ENCODE measurements at regions not wholly inside any gene's neighbourhood (a gene's known extent, or its start where the extent isn't known, plus 50 kb on each side); places are given as distances from the start of the nearest gene placed in this dataset.
"Not testable (repeated sequence)": the region's sequence is repeated elsewhere in the genome, so short reads cannot be mapped to it uniquely, and the experiment has no call there.

DNA sequence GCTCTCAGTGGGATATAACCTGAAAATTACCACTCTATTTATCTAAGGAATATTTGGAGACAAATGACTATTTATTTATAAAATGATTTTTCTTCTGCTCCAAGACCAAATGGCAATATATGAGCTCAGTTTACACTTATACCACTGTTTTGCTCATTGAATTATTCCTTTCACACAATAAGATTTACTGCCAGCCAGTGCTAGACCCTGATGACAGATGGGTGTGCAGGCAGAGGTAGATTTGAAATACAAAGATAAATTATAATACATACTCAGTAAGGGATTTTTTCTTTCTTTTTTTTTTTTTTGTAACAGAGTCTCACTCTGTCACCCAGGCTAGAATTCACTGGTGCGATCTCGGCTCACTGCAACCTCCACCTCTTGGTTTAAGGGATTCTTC, 980.3 kb downstream of the EPHA3 start:
- no peak for FAIRE-seq

DNA sequence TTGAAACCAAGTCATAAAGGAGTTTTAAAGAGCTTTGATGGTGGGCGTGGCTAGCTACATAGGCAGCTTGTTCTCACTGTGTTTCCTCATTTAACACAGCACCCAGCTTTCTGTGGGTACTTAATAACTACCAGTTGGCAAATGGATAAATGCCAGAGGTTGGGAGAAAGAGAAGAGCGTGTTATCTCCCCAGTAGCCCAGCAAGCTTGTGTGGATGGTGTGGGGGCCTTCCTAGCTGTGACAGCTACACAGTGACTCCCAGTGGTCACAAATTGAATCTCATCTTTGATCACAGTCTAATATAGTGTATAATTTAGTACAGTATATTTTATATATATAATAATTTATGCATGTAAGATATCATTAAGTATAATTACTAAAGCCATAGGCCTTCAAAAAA, 984.1 kb downstream of the EPHA3 start:
- peak; percentile 83 for FAIRE-seq

DNA sequence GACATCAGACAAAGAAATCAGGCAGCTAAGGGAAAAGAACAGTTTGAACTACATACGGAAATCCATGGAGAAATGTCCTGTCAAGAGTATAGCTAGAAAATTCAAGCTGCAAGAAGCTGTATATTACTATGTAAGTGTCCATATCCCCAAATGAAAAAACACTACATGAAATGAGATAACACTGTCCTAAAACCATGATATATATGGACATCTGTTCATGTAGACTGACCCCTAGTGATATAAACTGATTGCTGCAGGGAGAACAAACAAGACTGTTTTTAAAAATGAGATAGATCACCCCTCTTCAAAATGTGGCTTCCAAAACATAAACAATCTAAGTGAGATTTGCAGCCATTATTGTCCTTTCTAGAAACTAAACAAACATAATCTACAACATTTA, 985.6 kb downstream of the EPHA3 start:
- peak; percentile 80 for FAIRE-seq

DNA sequence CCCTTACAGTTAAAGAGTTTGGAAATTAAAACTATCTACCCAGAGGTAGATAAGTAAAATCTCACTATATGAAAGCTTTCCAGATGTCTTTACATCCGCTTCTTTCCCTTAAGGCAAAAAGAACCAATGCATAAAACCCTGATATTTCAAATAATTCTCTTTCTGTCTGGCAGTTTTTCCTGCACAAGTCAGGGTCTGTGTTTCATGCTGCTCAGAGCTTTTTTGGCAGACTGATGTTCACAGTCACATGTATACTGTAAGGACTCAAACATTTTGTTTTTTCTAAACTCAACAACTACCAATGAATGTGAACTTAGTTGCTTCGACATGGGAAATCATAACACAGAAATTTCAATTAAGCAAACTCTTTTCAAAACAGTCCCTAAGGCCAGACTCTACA, 988.4 kb downstream of the EPHA3 start:
- no peak for FAIRE-seq

DNA sequence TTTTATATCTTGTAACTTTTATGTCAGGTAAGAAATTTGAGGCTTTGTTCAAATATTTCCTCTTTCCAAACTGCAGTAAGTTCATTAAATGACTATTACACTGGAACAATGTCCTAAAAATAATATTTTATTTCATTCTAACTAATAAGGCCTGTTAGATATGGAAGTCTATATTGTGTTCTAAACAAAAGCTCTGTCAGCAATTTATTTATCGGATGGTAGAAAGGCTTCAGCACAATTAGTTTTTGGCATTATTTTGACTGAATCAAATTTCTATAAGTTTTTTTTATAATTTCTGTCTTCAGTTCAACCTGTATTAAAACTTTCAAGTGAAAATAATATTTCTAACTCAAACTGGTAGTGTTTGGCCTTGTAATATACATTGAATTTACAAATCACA, 992.1 kb downstream of the EPHA3 start:
- no peak for FAIRE-seq

DNA sequence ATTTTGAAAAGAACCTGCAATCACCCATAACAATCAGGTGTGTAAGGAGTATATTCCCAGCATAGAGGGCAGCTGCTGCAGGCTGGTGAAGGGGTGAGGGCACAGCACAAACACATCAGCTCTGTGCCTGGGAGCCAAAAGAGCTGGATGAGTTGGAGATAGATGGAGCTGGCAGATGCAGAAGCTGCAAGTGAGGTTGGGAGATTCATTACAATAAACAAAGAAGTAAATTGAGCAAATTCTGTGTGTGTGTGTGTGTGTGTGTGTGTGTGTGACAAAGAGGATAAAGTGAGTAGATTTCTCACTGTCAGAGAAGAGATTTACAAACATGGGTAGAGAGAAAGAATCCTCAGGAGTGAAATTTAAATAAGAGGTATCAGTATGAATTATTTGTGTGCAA, 994.7 kb downstream of the EPHA3 start:
- no peak for FAIRE-seq

DNA sequence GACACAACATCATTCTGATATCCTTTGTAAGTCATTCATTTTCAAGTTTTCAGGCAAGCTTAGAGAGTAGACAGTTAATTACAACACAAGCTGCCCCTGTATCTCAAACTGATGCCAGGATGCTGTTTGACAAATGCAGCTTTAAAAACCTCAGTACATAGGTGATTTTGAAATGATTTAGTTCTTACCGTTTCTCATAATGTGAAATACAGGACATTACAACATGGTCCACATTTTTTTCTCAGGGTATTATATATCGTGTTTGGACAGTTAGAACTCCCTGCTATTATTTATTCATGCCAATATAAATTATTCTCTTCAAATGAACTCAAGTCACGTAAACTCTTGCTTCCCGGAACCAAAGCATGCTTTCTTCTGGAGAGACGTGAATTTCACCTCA, 1013.9 kb downstream of the EPHA3 start:
- no peak for FAIRE-seq

DNA sequence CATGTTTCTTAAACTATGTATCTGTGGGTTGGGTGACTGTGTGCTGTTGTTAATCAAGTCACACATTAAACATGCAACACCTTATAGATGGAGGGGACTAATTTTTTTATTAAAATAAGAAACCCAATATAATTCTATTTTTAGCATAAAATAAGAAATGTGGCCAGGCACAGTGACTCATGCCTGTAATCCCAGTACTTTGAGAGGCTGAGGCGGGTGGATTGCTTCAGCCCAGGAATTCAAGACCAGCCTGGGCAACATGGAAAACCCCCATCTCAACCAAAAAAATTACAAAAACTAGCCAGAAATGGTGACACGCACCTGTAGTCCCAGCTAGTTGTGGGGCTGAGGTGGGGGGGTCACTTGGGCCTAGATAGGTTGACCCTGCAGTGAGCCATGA, 1021.0 kb downstream of the EPHA3 start:
- FAIRE-seq = no peak

DNA sequence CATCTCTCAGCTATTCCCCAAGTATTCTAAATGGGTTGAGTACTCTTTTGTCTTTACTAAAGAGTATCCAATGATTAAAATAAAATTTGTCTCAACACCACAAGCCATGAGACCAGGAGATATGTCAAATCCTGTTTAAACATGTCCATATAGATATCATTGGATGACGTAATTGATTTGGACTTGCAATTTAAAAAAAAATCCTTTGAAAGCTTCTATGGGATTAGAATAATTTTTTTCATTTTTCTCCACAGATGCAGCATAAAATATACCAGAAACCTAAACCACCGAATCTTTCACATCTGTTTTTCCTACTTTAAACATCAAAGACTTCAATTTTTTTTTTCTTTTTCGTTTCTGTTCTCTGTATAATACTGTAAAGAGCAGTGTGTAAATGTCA, 1022.3 kb downstream of the EPHA3 start:
- FAIRE-seq = no peak

DNA sequence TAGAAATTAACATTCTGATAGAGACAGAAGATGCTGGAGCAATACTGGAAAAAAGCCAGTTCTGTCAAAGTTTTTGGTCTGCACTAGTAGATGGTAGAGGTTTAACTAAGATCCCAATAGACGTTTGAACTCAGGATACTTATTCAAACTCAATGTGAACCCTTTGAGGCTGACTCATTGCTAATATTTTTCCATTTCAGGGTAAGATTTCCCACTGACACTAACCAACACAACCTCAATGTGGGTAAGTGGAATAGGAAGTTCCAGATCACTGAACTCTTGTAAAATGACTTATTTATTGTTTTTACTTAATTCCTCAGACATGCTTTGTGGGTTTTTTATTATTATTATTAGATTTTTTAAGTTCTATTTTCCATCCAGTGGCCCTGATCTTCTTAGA, 1024.8 kb downstream of the EPHA3 start:
- FAIRE-seq = no peak

DNA sequence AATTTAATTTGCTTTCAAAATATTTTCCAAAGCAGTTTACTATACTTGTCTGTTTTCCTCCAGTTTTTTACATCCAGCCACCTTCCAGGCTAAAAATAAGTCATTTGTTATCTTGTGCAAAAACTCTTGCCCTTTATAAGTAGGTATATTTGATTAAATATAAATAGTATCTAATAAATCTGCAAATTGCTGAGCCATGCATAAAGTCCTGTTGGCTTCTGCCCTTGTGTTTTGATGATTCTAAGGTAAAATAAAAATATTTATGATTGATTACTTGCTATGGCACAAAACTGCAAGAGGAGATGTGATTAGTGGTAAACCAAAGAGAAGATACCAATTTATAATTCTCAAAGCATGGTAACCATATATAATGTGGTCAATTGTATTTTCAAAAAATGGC, 1026.7 kb downstream of the EPHA3 start:
- FAIRE-seq = no peak

DNA sequence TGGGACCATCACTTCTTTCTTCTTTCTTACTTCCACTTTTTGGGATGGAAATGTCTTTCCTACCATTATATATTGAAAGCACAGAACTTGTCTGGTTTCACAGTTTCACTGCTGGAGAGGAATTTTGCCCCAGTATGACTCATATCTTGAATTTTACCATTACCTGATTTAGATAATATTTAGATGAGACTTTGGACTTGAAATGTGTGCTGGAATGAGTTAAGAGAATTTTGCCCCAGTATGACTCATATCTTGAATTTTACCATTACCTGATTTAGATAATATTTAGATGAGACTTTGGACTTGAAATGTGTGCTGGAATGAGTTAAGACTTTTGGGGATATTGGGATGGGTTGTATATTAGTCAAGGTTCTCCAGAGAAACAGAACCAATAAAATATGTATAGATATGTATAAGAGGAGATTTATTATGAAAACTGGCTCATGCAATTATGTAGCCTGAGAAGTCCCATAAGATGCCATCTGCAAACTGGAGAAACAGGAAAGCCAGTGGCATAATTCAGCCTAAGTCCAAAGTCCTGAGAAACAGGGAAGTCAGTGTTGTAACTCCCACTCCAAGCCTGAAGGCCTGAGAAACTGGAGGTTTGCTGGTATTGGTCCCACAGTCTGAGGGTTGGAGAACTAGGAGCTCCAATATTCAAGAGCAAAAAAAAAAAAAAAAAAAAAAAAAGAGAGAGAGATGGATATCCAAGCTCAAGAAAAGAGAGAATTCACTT, 1029.2 kb downstream of the EPHA3 start:
- FAIRE-seq = no peak

DNA sequence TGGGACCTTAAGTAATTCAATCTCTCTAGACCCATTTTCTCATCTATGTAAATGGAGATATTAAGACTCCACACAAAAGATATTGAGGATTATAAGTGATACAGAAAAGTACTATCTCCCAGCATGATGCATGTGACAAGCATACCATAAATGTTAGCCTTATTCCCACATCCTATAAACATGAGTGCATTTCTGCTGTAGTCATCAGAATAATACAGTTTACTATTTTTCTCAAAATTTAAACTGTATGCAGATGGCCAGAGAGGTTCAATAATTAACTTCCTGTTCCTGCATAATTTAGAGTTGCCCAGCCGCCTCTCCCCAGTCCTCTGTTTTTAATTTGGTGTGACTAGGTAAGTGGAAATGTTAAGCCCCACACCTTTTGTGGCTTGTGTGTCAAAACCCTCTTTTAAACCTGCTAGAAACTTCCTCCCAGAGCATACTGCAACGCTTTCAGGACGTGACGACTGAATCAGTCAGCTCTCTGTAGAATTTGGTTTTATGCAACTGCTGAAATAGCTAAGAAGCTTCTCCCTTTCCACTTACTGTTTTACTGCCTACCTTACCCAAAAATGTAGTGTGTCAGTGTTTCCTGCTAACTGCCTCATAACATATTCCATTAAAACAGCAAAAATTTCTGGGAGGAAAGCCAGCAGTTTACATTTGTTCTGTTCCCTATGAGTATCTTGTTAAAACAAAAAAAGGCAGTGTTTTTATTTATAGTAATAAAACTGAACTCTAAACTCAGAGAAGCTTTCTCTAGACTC, 1037.9 kb downstream of the EPHA3 start:
- no peak for FAIRE-seq

DNA sequence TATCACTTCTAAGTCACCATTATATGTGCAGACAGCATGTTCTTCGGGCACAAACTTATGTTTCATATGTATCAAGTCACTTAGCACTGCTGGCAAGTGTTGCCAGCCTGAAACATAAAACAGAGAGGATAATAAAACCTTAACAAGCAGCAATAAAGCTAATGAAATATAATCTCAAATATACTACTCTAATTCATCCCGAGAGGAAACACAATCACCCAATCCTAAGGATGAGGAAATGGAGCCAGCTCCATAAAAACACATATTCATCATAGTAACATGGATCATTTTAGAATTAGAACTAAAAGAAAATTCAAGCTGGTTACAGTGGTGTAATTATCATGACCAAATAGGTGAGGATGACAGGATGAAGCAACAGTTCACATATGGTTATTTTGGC, 1072.7 kb downstream of the EPHA3 start:
- FAIRE-seq = no peak

DNA sequence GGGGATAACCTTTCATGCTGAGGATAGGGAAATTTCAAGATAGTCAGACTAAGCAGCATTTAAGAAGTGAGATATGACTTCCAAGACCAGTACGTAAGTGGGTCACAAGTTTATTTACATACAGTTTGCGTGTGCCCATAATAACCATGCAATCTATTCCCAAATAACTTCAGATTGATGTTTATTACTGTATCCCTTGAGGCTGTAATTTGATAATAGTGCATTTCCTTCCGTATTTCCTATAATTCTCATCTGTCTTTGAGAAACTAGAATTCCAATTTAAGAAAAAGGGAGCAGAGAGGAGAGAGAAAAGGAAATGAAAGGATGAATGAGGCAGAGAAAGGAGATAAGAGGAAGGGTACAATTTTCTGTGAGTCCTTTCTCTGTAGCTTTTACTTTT, 1073.1 kb downstream of the EPHA3 start:
- FAIRE-seq = no peak

DNA sequence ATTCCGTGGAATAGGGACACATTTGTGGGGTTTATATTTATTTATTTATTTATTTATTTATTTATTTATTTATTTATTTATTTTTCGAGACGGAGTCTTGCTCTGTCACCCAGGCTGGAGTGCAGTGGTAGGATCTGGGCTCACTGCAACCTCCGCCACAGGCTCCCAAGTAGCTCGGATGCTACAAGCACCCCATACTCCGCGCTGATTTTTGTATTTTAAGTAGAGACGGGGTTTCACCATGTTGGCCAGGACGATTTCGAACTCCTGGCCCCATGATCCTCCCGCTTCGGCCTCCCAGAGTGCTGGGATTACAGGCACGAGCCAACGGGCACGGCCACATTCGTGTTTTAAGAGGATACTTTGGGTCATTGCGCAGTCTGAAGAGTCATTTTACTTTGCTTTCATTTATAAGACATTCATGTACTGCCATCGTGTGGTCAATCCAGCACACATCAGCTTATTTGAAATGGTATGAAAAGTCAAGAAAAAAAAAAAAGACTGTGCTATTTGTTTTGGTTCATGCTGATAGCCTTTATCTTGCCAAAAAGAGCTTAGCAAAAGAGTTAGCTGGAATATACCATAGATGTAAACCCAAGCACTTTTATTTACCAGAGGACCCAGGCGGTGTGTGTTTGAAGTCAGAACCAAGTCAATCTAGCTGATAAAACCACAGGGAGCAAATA, 1075.0 kb downstream of the EPHA3 start:
- peak; percentile 99 for FAIRE-seq

DNA sequence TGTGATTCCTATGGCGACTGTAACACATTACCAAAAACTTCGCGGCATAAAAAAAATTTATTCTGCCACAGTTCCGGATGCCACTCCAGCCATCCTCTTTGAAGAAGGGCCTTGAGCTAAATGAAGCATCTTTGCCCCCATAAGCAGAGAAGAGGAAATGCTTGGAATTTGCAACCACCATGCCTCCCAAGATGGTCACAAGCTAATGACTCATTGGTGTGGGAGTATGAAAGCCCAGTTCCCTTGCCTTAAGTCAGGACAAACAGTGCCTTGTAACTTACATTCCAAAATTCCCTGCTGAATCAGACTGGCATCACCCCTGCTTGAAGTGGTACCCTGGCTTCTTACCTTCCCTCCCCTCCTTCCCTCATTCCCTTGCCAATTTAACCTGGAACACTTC, 1077.4 kb downstream of the EPHA3 start:
- no peak for FAIRE-seq

DNA sequence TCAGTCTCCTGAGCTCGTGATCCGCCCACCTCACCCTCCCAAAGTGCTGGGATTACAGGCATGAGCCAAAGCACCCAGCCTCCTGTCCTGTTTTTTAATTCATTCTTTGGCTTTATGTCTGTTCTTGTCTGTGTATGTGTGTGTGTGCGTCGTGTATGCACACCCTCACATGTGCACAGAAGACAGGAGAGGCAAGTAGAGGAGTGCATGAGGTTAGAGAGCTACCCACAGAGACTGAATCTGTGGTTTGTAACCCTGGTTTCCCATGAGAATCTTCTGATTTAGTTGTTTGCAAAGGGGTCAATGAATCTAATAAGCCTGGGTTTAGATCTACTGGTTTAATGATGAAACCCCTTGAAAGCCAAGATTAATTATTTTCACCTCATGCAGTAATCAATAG, 1090.0 kb downstream of the EPHA3 start:
- not testable (repeated sequence) for FAIRE-seq

DNA sequence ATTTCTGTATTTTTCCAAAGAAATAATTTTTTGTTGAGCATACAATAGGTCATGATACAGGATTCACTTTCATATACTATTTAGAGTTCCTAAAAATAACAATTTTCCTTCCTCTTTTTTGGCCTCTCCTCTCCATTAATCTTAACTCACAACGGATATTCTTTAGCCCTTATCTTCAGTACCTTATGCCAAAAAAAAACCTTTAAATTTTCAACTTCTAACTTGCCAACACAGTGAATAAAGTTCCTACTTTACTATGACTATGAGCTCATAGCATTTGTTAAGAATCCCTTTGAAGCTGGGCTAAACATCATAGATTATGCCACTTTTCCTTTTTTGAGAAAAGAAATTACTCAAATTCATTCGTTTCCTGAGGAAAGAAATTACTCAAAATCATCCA, 1095.5 kb downstream of the EPHA3 start:
- FAIRE-seq = not testable (repeated sequence)

DNA sequence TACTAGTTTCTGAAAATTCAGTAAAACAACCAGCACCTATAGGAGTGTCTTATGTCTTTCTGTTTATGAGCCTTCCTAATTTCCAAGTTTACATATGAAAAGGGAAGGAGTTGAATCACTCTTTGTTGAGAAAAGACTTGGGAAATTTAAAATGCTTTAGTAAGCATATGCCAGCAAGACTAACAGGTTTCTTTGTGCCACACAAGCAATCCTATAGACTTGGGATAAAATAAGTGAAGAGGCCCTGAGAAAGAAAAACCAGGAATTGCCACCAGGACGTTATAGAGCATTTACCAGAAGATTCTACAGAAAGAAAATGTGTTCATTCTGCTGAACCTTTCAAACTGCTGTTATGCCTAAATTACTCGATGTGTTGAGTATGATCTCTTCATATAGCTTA, 1099.1 kb downstream of the EPHA3 start:
- not testable (repeated sequence) for FAIRE-seq

DNA sequence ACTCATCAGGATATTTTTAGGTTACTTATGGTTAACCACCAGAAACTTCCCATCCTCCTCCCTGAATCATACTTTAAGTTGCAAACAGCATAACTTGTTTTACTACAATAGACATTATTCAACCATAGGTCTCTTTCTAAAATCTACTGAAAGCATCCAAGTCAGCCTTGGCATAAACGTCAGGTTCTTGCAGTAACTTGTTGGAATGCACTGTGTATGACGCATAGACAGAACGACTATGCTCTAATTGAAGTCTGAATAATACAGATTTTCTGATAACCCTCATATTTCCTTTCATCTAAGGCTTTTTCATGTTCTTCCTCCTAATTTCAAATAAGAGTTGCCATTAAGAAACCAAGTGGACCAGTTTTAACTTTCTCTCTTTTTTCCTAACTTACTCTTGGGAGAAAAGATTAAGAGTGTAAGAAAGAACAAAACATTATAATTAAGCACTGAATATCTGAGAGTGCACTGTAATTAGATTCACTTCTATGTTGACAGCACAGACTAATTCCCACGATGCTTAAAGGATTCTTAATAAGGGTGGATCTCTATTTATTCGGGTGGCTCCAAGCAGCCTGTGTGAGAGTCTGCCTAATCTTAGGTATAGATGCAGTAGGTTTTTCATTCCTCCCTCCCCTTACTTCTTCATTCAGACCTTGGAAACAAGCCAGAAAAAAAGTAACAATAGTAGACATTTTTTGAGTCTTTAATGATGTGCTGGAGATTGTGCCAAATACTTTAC, 1100.1 kb downstream of the EPHA3 start:
- FAIRE-seq = not testable (repeated sequence)

DNA sequence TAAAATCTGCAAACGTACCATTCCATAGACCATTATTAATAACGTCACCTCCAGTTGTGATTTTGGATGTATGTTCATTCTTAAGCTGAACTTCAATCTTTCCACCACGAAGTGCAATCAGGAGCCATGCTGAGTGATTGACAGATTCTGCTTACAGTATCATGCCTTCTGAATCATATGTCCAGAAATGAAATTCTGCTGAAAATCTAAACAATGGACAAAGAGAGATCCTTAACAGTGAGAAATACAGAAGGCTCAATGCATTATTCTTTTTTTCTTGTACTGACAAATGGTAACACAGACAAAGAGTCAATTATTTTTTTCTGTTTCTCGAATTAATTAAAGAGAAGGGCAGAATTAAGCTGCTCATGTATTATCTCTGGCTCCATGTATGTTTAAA, 1114.5 kb downstream of the EPHA3 start:
- no peak for FAIRE-seq

DNA sequence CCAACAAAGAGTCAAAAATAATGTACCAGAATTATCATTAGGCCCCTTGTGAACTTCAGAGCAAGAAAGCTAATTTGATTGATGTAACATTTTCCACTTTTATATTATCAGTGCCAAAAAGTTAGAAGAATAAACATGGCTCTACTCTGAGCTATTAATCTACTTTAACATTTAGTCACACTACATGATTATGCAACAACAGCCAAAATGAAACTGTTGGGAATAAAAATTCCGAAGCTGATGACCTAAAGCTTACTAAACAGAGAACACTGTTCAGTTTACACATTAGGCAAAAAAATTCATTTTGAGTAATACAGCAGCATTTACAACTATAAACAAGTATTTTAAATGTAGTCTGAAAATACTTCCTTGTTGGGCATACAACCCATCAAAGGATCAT, 1134.1 kb downstream of the EPHA3 start:
- FAIRE-seq = no peak
